ENCODE measurements at regions not wholly inside any gene's neighbourhood (a gene's known extent, or its start where the extent isn't known, plus 50 kb on each side); places are given as distances from the start of the nearest gene placed in this dataset.

DNA sequence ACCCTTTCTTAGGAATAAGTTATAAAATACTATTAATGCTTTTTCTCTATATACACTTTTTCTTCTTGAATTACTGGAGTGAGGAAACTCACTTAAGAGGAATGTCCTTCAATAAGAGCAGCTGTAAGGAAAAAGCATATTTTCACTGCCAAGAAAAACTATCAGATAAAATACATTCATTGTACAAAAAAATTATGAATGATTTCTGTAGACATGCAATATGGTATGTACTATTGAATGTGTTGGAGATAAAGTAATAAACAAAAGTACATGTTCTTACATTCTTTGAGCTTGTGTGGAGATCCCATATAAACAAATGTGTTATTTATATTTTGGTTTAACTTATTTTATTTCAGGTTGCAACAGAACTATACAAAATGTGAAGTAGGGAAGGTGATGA is 241.0 kb upstream of the ZNF717 start (continued):
- TF ChIP-seq CHD7 (IDR thresholded peaks at IDR 0.05; ENCODE audit: insufficient replicate concordance, low read length), result no peak
- TF ChIP-seq TBP (IDR thresholded peaks at IDR 0.05; ENCODE audit: low read depth, low read length), result no peak
- no peak for TF ChIP-seq GABPA (IDR thresholded peaks at IDR 0.05; ENCODE audit: borderline replicate concordance, insufficient read depth, low read length)
- TF ChIP-seq BACH1 (IDR thresholded peaks at IDR 0.05; ENCODE audit: low read length), result no peak
- TF ChIP-seq RBBP5 (IDR thresholded peaks at IDR 0.05; ENCODE audit: borderline replicate concordance, low read depth, low read length), result no peak
- TF ChIP-seq, protein P1, sequence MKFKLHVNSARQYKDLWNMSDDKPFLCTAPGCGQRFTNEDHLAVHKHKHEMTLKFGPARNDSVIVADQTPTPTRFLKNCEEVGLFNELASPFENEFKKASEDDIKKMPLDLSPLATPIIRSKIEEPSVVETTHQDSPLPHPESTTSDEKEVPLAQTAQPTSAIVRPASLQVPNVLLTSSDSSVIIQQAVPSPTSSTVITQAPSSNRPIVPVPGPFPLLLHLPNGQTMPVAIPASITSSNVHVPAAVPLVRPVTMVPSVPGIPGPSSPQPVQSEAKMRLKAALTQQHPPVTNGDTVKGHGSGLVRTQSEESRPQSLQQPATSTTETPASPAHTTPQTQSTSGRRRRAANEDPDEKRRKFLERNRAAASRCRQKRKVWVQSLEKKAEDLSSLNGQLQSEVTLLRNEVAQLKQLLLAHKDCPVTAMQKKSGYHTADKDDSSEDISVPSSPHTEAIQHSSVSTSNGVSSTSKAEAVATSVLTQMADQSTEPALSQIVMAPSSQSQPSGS (IDR thresholded peaks at IDR 0.05; ENCODE audit: low read length), result no peak
- TF ChIP-seq MAX (IDR thresholded peaks at IDR 0.05), result no peak
- no peak for TF ChIP-seq CREB1 (IDR thresholded peaks at IDR 0.05)
- TF ChIP-seq SIRT6 (IDR thresholded peaks at IDR 0.05; ENCODE audit: low read length), result no peak

Data from H1 (cell line).